NCI-H128 (cell line): ENCODE measurements at regions not wholly inside any gene's neighbourhood (a gene's known extent, or its start where the extent isn't known, plus 50 kb on each side); places are given as distances from the start of the nearest gene placed in this dataset.
"Not testable (repeated sequence)": the region's sequence is repeated elsewhere in the genome, so short reads cannot be mapped to it uniquely, and the experiment has no call there.

Source experiments
- DNase-seq: peaks from one replicate; lab custom pipeline; 2025; ENCODE audit not compliant: unreplicated experiment; lab: John Stamatoyannopoulos, UW

DNA sequence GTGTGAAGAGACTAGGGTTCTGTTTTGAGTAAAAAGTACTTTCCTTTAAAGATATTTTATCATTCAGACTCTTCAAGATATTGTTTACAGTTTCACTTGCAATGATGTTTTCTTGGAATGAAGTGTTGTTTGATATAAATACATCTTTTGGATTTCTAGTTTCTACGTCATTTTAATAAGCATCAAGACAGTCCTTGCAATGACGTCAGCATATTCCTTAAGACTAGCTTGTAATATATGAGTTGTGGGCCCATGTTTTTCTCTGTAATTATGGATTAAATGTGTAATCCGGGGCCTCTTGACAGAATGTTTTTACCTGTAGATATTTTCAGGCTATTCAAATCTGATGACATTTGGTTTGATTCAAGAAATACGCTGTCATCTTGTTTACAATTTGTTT lies 66.1 kb downstream of the RBMX2 start:
- DNase-seq, result no peak

- DNase-seq, result no peak
Observed at GRCh38 chrX:130468395-130468923, 66.7 kb downstream of the RBMX2 start.

- DNase-seq, result no peak
Observed at GRCh38 chrX:130482871-130483270, 81.1 kb downstream of the RBMX2 start.

DNA sequence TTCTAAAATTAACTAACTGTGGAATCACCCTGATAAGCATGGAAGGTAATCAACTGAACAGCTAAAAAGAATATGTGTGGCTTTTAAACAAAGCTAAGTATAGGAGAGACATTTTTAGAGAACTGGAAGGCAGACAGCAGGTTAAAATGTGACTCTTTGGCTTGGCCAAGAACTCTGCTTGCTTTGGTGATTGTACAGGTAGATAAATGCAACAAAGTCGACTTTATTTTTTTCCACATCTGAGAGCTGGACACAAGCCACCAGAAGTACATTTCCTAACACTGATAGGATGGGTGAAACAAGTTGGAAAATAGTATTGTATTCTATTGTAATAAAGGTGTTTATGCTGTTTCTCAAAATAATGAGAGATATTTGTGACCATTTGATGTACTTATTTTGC lies 84.1 kb downstream of the RBMX2 start:
- DNase-seq, result no peak

DNA sequence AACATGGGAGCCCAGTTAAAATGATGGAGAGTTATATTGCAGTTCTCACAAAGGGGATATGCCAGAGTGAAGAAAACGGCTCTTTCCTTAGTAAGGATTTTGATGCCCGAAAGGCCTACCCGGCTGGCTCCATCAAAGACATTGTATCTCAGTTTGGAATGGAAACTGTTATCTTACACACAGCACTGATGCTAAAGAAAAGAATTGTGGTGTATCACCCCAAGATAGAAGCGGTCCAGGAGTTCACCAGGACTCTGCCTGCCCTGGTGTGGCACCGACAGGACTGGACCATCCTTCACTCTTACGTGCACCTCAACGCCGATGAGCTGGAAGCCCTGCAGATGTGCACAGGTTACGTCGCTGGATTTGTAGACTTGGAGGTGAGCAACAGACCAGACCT lies 93.7 kb downstream of the RBMX2 start:
- DNase-seq, result not testable (repeated sequence)

DNA sequence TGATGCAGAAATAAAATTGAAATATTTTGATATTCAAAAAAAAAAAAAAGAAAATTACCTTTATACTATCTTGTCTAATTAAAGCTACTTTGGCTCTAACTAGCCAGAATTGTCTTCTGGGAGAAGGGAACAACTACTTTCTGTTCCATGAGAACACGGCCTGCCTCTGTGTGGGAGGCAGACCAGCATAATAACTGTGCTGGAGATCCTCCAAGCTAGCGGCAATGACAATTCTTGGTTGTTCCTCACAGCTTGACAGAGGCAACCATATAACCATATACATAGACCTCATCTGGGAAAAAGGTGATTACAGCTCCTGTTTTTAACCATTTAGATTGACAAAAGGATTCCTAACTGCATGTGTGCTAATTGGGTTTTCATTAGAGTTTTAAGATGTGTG lies 95.7 kb downstream of the RBMX2 start:
- no peak for DNase-seq

DNA sequence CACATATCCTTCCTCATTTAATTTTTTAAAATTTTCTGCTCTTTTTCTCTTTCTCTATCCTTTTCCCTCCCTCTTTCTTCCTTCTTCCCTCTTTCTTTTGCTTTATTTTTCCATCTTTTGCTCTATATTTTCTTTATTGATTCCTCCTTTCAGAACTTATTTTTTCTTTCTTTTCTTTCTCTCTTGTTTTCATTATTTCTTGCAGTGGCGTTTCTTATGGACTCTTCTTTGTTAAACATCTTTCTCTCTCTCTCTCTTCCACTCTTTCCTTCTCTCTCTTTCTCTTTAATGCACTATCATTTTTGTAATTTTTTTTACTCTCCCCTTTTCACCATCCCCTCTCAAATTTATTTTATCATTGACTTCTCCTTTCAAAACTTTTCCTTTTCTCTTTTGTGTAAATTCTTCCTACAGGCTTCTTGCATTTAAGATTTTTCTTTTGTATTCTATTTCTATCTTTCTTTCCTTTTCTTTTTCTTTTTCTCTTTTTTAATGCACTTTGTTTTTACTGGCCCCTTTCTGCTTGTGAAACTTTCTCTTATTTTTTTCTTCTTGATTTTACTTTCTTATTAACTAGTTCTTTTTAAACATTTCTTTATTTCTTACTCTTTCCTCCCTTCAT lies 97.0 kb downstream of the RBMX2 start:
- DNase-seq, result no peak

DNA sequence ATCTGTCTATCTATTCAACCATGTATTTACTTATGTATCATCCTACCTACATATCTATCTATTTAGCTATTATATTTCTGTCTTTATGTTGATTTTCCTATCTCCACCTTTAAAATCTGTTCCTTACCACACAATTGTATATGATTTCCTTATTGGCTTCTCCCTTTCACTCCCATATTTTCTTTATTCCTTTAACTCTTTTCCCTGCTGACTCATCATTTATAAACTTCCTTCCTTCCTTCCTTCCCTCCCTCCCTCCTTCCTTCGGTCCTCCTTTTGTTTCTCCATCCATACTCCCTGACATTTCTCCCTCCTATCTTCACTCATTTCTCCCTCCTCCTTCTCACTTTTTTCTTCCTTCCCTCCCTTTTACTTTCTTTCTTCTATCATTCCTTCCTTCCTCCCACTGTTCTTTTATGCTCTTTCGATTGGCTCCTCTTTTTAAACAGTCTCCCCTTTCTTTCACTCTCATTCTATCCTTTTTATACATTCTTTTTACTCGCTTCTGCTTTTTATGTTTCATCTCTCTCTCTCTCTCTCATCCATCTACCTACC lies 100.3 kb downstream of the RBMX2 start:
- no peak for DNase-seq

GRCh38 chrX:130504019-130504418 lies 102.2 kb downstream of the RBMX2 start:
- no peak for DNase-seq

DNA sequence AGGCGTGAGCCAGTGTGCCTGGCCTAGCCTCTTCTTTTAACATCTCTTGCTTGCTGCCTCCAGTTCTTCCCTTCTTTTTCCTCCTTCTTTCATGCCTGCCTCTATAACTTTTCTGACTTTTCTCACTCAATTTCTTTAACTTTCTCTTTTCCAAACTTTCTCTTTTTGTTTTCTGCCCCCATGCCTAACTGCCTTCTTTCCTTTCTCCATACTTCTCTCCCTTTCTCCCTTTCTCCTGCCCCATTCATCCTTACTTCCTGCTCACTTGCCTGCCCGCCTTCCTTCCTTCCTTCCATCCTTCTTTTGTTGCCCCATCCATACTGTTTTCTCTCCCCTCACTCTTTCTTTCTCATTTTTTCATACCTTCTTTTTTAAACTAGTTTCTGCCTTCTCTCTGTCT lies 105.2 kb downstream of the RBMX2 start:
- no peak for DNase-seq

- not testable (repeated sequence) for DNase-seq
Observed at GRCh38 chrX:130512534-130512933, 110.7 kb downstream of the RBMX2 start.

DNA sequence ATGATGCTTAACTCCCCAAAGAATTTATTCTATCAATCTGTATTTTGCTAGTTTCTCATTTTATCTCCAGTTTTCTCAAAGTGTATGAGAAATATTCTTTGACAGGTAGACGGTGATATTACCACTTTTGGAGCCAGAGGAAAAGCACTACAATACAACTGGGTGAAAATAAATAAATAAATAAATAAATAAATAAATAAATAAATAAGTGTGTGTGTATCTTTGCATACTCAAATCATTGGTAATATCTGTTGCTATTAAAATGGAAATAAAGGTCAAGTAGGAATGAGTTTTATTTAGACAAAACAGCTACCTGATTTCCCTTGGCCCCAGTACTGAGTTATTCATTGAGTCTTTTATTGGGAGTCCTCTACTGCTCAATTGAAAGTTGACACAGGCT lies 114.3 kb downstream of the RBMX2 start:
- DNase-seq, result no peak

GRCh38 chrX:130523460-130524394 lies 121.9 kb downstream of the RBMX2 start:
- no peak for DNase-seq

- no peak for DNase-seq
Observed at GRCh38 chrX:130524476-130525194, 122.8 kb downstream of the RBMX2 start.

GRCh38 chrX:130529531-130529930 lies 127.7 kb downstream of the RBMX2 start:
- no peak for DNase-seq

GRCh38 chrX:130531066-130531465 lies 129.3 kb downstream of the RBMX2 start:
- no peak for DNase-seq

DNA sequence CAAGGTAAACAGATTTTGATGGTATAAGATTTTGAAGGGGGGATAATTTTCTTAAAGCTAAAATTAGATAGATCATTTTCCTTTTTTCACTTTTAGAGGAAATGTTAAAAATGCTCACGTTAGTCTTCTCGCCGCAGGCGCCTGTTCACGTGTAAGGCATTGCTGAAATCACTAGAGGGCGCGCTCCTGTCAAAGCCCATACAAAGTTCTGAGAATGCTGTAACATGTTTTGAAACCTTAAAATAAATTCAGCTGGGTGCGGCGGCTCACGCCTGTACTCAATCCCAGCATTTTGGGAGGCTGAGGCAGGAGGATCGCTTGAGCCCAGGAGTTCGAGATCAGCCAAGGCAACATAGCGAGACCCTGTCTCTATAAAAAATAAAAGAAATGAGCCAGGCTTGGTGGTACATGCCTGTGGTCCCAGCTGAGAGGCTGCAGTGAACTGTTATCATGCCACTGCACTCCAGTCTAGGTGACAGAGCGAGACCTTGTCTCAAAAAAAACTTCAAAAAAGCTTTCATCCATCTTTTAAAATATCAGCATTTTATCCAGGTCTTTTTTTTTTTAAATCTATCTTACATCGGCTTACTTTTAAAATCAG lies 138.0 kb downstream of the RBMX2 start:
- DNase-seq, result peak; percentile 11

GRCh38 chrX:130543603-130544325 lies 142.0 kb downstream of the RBMX2 start:
- no peak for DNase-seq

- no peak for DNase-seq
Observed at GRCh38 chrX:130545796-130546195, 144.0 kb downstream of the RBMX2 start.

DNA sequence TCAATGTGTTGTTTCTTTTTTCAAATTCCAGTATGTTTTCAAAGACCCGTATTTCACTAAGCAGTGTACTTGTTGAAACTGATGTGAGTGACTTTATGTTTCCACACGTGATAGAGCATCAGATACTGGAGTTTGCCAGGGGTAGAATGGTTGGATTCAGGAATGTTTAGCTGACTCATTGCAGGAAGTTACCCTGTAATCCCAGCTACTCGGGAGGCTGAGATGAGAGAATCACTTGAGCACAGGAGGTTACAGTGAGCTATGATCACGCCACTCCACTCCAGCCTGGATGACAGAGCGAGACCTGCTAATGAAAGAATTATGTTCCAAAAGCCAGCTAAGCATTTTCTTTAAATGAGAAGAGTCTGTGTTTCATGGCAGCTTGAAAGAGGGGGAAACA lies 147.6 kb downstream of the RBMX2 start:
- DNase-seq, result not testable (repeated sequence)
